IMR-90 (cell line): ENCODE measurements at regions not wholly inside any gene's neighbourhood (a gene's known extent, or its start where the extent isn't known, plus 50 kb on each side); places are given as distances from the start of the nearest gene placed in this dataset.

Source experiments
- ATAC-seq: fragments of 200-7000 bp; cut with Tn5 transposase; 2 replicates; pipeline ENCODE4 v1.9.1; 2020; ENCODE audit warnings: low read depth, mild to moderate bottlenecking, moderate library complexity
- BruUV-seq: library from RNA; stranded (reverse); fragments of 400-500 nt; replicated peaks from 2 replicates; lab custom pipeline; 2021; lab: Mats Ljungman, UMichigan
- CTCF ChIA-PET: fragments of 300-600 bp; formaldehyde crosslinking; extraction: SDS; loops from one replicate; lab custom pipeline; 2021; ENCODE audit warnings: antibody characterized with exemption; lab: Yijun Ruan, JAX
- POLR2A ChIA-PET: fragments of 300-600 bp; sonication (Branson Sonifier 250); formaldehyde crosslinking; loops from one replicate; lab custom pipeline; 2022; ENCODE audit warnings: antibody characterized with exemption; ENCODE audit not compliant: unreplicated experiment; lab: Charles Lee
- DNase-seq: peaks from one replicate; pipeline ENCODE4 v3.0.0; 2013
- H2AFZ ChIP-seq: replicated peaks from 2 replicates; pipeline ENCODE3; 2013; ENCODE audit warnings: low read length, mild to moderate bottlenecking; ENCODE audit not compliant: poor library complexity
- H2AK5ac ChIP-seq: 2 replicates; pipeline ENCODE4 v1.6.1; 2013; ENCODE audit warnings: low read depth, low read length, inconsistent platforms
- H2AK9ac ChIP-seq: replicated peaks from 2 replicates; pipeline ENCODE3; 2013; ENCODE audit warnings: mild to moderate bottlenecking, low read depth, low read length, moderate library complexity; ENCODE audit not compliant: poor library complexity
- H2BK120ac ChIP-seq: 2 replicates; pipeline ENCODE4 v1.6.1; 2013; ENCODE audit warnings: low read depth, low read length, inconsistent platforms
- H2BK15ac ChIP-seq: 3 replicates; pipeline ENCODE4 v1.6.1; 2013; ENCODE audit warnings: low read depth, low read length, inconsistent platforms
- H2BK20ac ChIP-seq: 2 replicates; pipeline ENCODE4 v1.6.1; 2013; ENCODE audit warnings: low read depth, mild to moderate bottlenecking, inconsistent platforms, low read length, moderate library complexity
- H2BK5ac ChIP-seq: 2 replicates; pipeline ENCODE4 v1.6.1; 2013; ENCODE audit warnings: mild to moderate bottlenecking, low read depth, low read length, inconsistent platforms; ENCODE audit not compliant: poor library complexity, severe bottlenecking
- H3K14ac ChIP-seq: replicated peaks from 2 replicates; pipeline ENCODE4 v1.6.1; 2013; ENCODE audit warnings: low read depth, low read length, inconsistent platforms
- H3K18ac ChIP-seq: 2 replicates; pipeline ENCODE4 v1.6.1; 2013; ENCODE audit warnings: low read depth, low read length, control low read depth
- H3K23ac ChIP-seq: 2 replicates; pipeline ENCODE4 v1.6.1; 2013; ENCODE audit warnings: low read depth, low read length, inconsistent platforms
- H3K27ac ChIP-seq: 2 replicates; pipeline ENCODE4 v1.5.1; 2013; ENCODE audit warnings: mild to moderate bottlenecking, control low read depth, low read length; ENCODE audit not compliant: insufficient read depth
- H3K27me3 ChIP-seq: 2 replicates; pipeline ENCODE4 v1.6.1; 2013; ENCODE audit warnings: low read length; ENCODE audit not compliant: control insufficient read depth, insufficient read depth
- H3K36me3 ChIP-seq: 2 replicates; pipeline ENCODE4 v1.6.1; 2013; ENCODE audit warnings: low read length, mixed read lengths; ENCODE audit not compliant: control insufficient read depth, insufficient read depth
- H3K4ac ChIP-seq: 2 replicates; pipeline ENCODE4 v1.6.1; 2013; ENCODE audit warnings: low read depth, low read length, inconsistent platforms
- H3K4me1 ChIP-seq: 2 replicates; pipeline ENCODE4 v1.6.1; 2013; ENCODE audit warnings: low read length, mixed read lengths; ENCODE audit not compliant: control insufficient read depth, insufficient read depth
- H3K4me2 ChIP-seq: 2 replicates; pipeline ENCODE4 v1.6.1; 2013; ENCODE audit warnings: low read depth, mild to moderate bottlenecking, control low read depth, low read length, moderate library complexity
- H3K4me3 ChIP-seq: 2 replicates; pipeline ENCODE4 v1.5.1; 2013; ENCODE audit warnings: low read depth, mild to moderate bottlenecking, control low read depth, low read length, moderate library complexity; ENCODE audit not compliant: insufficient read depth
- H3K56ac ChIP-seq: 2 replicates; pipeline ENCODE4 v1.6.1; 2013; ENCODE audit warnings: low read length, inconsistent platforms; ENCODE audit not compliant: insufficient read depth; ENCODE audit errors: extremely low read depth
- H3K79me1 ChIP-seq, 2 experiments: 2 replicates each; pipeline ENCODE4 v1.6.1; 2013; ENCODE audit warnings: low read length in 2 of 2, inconsistent platforms in 1 of 2, low read depth in 1 of 2
- H3K9ac ChIP-seq: 2 replicates; pipeline ENCODE4 v1.6.1; 2013; ENCODE audit warnings: low read depth, low read length, control low read depth
- H3K9me1 ChIP-seq: 2 replicates; pipeline ENCODE4 v1.6.1; 2013; ENCODE audit warnings: low read length, inconsistent platforms; ENCODE audit not compliant: insufficient read depth
- H3K9me3 ChIP-seq: 2 replicates; pipeline ENCODE4 v1.6.1; 2013; ENCODE audit warnings: low read length; ENCODE audit not compliant: control insufficient read depth, insufficient read depth
- H4K20me1 ChIP-seq: 2 replicates; pipeline ENCODE4 v1.6.1; 2013; ENCODE audit warnings: low read length, inconsistent platforms; ENCODE audit not compliant: insufficient read depth
- H4K5ac ChIP-seq: 2 replicates; pipeline ENCODE4 v1.6.1; 2013; ENCODE audit warnings: mild to moderate bottlenecking, low read depth, low read length, control low read depth
- H4K8ac ChIP-seq, 2 experiments: 2 replicates each; pipeline ENCODE4 v1.6.1; 2013; ENCODE audit warnings: low read depth in 2 of 2, low read length in 2 of 2, control low read depth in 1 of 2, inconsistent platforms in 1 of 2
- H4K91ac ChIP-seq: 2 replicates; pipeline ENCODE4 v1.6.1; 2013; ENCODE audit warnings: low read depth, low read length, inconsistent platforms; ENCODE audit not compliant: insufficient read depth
- BHLHE40 ChIP-seq: fragments of 150-350 bp; IDR thresholded peaks from 2 replicates; pipeline ENCODE4 v1.6.1; 2016; ENCODE audit warnings: mild to moderate bottlenecking, low read depth, low read length
- CEBPB ChIP-seq: IDR thresholded peaks from 2 replicates; pipeline ENCODE4 v1.6.1; 2012; ENCODE audit warnings: low read depth, low read length, improper control_type of control experiment
- CHD1 ChIP-seq: IDR thresholded peaks from 2 replicates; pipeline ENCODE4 v1.6.1; 2012; ENCODE audit warnings: low read depth, low read length, improper control_type of control experiment
- CTCF ChIP-seq: conservative IDR thresholded peaks from 2 replicates; pipeline ENCODE4 v1.5.1; 2012; ENCODE audit warnings: mild to moderate bottlenecking, low read depth, low read length, improper control_type of control experiment
- ELK1 ChIP-seq: fragments of 150-350 bp; IDR thresholded peaks from 2 replicates; pipeline ENCODE4 v1.6.1; 2016; ENCODE audit warnings: low read depth, mild to moderate bottlenecking, low read length, moderate library complexity, borderline replicate concordance
- FOS ChIP-seq: fragments of 150-350 bp; IDR thresholded peaks from 2 replicates; pipeline ENCODE4 v1.6.1; 2016; ENCODE audit warnings: low read depth, low read length
- MAFK ChIP-seq: IDR thresholded peaks from 2 replicates; pipeline ENCODE4 v1.6.1; 2012; ENCODE audit warnings: low read depth, low read length, improper control_type of control experiment
- MAZ ChIP-seq: IDR thresholded peaks from 2 replicates; pipeline ENCODE4 v1.6.1; 2012; ENCODE audit warnings: low read depth, mild to moderate bottlenecking, low read length, improper control_type of control experiment, moderate library complexity, borderline replicate concordance
- MXI1 ChIP-seq: IDR thresholded peaks from 2 replicates; pipeline ENCODE4 v1.6.1; 2012; ENCODE audit warnings: low read depth, mild to moderate bottlenecking, low read length, moderate library complexity, borderline replicate concordance
- NFE2L2 ChIP-seq: fragments of 150-350 bp; IDR thresholded peaks from 2 replicates; pipeline ENCODE4 v1.6.1; 2016; ENCODE audit warnings: low read depth, mild to moderate bottlenecking, low read length
- POLR2A ChIP-seq: IDR thresholded peaks from 2 replicates; pipeline ENCODE4 v1.6.1; 2012; ENCODE audit warnings: mild to moderate bottlenecking, low read depth, low read length
- RAD21 ChIP-seq: IDR thresholded peaks from 2 replicates; pipeline ENCODE4 v1.6.1; 2012; ENCODE audit warnings: low read length, improper control_type of control experiment
- RCOR1 ChIP-seq: IDR thresholded peaks from 2 replicates; pipeline ENCODE4 v1.6.1; 2012; ENCODE audit warnings: mild to moderate bottlenecking, low read length, improper control_type of control experiment; ENCODE audit not compliant: insufficient replicate concordance
- RFX5 ChIP-seq: IDR thresholded peaks from 2 replicates; pipeline ENCODE4 v1.8.0; 2012; ENCODE audit warnings: low read depth, mild to moderate bottlenecking, low read length, moderate library complexity
- SMC3 ChIP-seq: fragments of 150-350 bp; IDR thresholded peaks from 2 replicates; pipeline ENCODE4 v1.6.1; 2016; ENCODE audit warnings: low read depth, mild to moderate bottlenecking, antibody characterized with exemption, low read length, moderate library complexity
- USF2 ChIP-seq: fragments of 150-350 bp; IDR thresholded peaks from 2 replicates; pipeline ENCODE4 v1.6.1; 2017; ENCODE audit warnings: mild to moderate bottlenecking, antibody characterized with exemption, low read length, low read depth
- dilution Hi-C: fragments of 300-500 bp; cut with HindIII; formaldehyde crosslinking; loops from one replicate; pipeline ENCODE4 v1.14.3; 2018; ENCODE audit warnings: low sequenced_read_pairs; ENCODE audit not compliant: unreplicated experiment
- in situ Hi-C: fragments of 300-500 bp; cut with MboI; formaldehyde crosslinking; loops from 3 replicates; pipeline ENCODE4 v1.14.3; 2019; ENCODE audit warnings: low sequenced_read_pairs, inconsistent platforms, mixed read lengths
- intact Hi-C: fragments of 100-400 bp; cut with micrococcal nuclease; formaldehyde crosslinking; loops from 2 replicates; pipeline ENCODE4 v1.10.0; 2022

- no peaks in the 10 kb centered on the region for H3K27me3 ChIP-seq
- no peak overlapping the region for H2BK20ac ChIP-seq
- H2AFZ ChIP-seq: no peak overlapping the region
- H2BK5ac ChIP-seq: no peak overlapping the region
- no peak overlapping the region for H3K18ac ChIP-seq
- H4K20me1 ChIP-seq: no peaks in the 10 kb centered on the region
- H3K36me3 ChIP-seq: no peaks in the 10 kb centered on the region
- no peak overlapping the region for H2BK120ac ChIP-seq
- H4K91ac ChIP-seq: no peak overlapping the region
- no peak overlapping the region for H3K9ac ChIP-seq
- no peak overlapping the region for H3K14ac ChIP-seq
- TF ChIP-seq POLR2A (no peak), SMC3 (no peak), MAZ (no peak), ELK1 (no peak), RCOR1 (no peak), MXI1 (no peak), BHLHE40 (no peak), NFE2L2 (no peak), CHD1 (no peak), MAFK (no peak), FOS (no peak), RFX5 (no peak), USF2 (no peak), RAD21 (no peak), CTCF (no peak), CEBPB (no peak)
- no peak overlapping the region for H2AK9ac ChIP-seq
- H2BK15ac ChIP-seq: no peak overlapping the region
- ATAC-seq: no peak
- no peak overlapping the region for H3K23ac ChIP-seq
- H3K4me1 ChIP-seq: no peaks in the 10 kb centered on the region
- no peak overlapping the region for H2AK5ac ChIP-seq
- no peak overlapping the region for H3K4me3 ChIP-seq
- dilution Hi-C loops (no loop called here), in situ Hi-C loops (no loop called here), intact Hi-C loops (no loop called here)
- no peaks in the 10 kb centered on the region for H3K9me1 ChIP-seq
- H3K9me3 ChIP-seq: no peaks in the 10 kb centered on the region; the same call in 1 of the 2 replicates
- no peaks in the 10 kb centered on the region for H3K79me1 ChIP-seq
- no peak overlapping the region for H3K56ac ChIP-seq
- H4K8ac ChIP-seq: no peak overlapping the region
- no peak for DNase-seq
- H4K5ac ChIP-seq: no peak overlapping the region
- CTCF ChIA-PET: no interaction called here
- H3K27ac ChIP-seq: no peak overlapping the region
- no peak overlapping the region for H3K4ac ChIP-seq
- no TSS peak for BruUV-seq
- H3K4me2 ChIP-seq: no peak overlapping the region
- POLR2A ChIA-PET: no interaction called here
Observed at GRCh38 chr3:159339131-159339530, 537.3 kb downstream of the MFSD1 start.
